Inflammatory macrophage treated with lipopolysaccharide for 4 hours (primary cell): ENCODE measurements at regions not wholly inside any gene's neighbourhood (a gene's known extent, or its start where the extent isn't known, plus 50 kb on each side); places are given as distances from the start of the nearest gene placed in this dataset.
"Not testable (repeated sequence)": the region's sequence is repeated elsewhere in the genome, so short reads cannot be mapped to it uniquely, and the experiment has no call there.

Source experiments
- DNase-seq: peaks from one replicate; pipeline ENCODE4 v3.0.0-alpha.2; 2020

DNA sequence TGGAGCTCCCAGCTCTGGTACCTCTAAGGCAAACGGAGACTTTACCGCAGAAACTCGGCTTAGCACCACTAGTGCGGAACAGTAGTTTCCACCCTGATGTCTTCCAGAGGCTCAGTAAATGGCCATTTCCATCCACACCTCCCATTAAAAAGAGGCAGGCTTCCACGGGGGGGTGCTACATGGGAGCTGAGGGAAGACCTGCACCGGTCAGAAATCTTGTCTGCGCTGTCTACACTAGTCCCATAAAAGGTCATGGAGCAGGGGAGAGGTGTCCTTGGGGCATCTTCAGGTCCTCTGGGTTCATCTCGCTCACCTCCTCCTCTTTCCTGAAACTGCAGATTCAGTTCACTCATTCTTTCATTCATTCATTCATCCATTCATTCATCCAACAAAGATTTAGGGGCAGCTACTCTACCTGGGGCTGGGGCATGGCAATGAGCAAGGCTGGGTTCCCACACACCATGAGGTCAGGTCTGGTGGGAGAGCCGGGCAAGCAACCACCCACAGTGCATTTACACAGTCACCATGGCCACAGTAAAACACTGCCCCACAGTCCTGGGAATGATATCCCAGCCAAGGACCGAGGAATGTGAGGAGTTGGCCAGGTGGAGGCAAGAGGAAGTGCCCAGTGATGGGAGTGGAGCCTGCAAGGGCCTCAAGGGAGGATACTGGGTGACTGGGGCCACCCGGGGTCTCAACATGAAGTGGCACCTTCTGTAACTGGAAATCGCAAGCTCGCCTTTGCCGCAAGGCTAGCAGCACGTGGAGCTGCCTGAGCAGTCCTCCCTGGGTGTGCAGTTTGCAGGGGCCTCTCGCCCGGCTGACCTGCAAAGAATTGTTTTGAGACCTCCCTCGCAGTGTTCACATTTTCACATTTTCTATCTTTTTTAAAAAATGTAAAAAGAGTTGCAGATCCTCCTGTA is 180.2 kb upstream of the RAB6C start:
- no peak for DNase-seq

DNA sequence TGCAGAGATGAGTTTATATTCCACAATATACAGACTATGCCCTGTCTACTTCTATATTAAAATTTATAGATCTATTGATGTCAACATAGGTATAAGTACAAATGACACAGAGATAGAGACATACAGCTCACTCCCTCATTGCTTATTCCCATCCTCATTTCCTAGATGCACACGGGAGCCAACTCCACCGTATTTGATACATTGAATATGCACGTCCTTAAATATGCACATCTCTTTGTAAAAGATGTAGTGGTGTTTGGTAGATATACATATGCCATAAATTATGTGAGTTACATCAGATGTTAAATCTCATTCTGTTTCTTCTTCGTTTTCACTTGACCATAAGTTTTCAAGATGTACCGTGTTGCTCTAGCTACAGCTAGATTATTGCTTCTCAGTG is 179.2 kb upstream of the RAB6C start:
- no peak for DNase-seq

DNA sequence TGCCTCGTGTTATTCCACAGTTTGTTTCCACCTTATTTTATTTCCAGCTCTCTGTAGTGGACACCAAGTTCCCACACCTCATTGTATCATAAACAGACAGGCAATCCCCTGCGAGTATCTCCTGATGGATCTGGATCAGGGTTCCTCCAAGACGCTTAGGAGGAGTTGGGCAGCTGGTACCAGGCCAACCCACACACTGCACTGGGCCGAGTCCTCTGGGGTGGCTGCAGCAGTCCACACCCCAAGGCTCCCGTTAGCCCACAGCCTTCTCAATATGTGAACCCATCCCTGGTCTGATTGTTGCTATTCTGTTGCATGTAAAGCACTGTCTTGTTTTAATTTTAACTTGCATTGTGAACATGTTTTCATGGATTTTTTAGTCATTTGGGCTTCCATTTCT is 178.8 kb upstream of the RAB6C start:
- no peak for DNase-seq

DNA sequence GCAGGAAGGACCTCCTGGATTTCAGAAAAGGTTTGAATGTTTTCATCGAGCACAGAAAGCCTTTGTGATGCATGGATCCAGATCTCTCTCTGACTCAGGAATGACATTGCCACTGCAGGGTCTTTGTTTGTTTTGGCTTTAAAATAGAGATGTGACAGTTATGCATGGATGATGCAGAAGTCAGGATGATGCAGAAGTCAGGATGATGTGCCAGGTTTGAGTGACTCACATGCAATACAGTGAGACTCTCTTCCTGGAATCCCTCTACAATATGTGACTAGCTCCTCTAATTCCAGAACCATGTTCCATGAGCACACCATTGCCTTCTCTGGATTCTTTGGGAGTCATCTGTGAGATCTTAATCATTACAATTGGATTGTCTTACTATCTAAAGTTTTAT is 177.9 kb upstream of the RAB6C start:
- no peak for DNase-seq

DNA sequence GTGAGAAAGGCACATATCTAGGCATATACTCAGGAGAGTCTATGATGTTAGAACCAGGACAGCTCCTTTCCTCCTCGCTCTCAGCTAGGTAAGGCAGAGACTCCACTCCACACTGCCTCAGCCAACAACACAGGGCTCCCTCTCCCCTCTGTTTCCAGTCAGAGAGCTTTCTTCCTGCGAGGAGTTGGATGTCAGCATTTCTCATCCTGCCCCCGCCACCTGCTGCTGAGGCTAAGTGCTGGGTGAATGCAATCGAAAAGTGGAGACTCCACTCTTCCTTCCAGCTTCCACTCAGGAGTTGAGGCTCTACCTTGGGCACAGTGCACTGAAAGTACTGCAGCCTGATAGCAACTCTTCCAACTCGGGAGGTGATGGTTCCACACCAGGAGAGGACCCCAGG is 177.2 kb upstream of the RAB6C start:
- DNase-seq = no peak

DNA sequence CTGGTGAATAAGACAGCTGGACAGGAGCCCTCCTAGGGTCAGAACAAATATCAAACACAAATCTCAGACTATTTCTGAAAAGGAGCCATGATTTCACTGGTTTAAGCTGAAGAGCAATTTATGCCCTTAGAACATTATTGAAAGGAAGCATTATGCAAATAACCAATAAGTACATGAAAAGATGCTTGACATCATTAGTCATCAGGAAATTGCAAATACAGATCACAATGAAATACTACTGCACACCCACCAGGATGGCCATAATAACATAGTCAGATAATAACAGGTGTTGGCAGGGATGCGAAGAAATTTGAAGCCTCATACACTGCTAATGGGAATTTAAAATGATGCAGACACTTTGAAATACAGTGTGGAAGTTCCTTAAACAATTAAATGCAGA is 176.4 kb upstream of the RAB6C start:
- DNase-seq = no peak

DNA sequence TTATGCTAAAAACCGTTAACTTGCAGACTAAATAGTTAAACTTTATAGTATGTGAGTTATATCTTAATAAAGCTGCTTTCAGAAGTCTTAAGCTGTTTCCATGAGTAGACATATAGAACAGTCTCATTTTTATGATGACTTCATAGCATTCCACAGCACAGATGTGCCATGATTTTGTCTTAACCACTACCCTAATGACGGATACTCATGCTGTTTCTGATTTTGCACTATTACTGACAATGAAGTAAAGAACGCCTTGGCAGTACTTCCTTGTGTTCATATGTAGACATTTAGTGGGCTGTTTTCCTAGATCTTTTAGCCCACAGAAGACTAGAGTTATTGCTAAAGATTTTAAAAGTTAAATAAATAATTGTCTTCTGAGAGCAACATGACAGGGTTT is 175.6 kb upstream of the RAB6C start:
- no peak for DNase-seq

DNA sequence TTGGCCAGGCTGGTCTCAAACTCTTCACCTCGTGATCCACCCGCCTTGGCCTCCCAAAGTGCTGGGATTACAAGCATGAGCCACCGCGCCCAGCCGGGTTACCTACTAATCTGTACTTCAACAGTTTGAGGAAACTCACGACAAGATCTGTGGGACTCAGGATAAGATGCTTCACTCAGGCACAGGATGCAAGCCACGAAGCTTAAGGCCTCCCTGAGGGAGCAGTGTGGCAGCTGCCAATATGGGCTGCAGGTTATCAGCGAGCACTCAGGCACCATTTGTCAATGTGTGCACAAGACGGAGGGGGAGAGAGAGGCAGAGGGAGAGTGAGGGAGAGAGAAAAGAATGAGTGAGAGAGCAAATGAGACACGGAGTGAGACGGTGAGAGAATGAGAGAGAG is 173.6 kb upstream of the RAB6C start:
- DNase-seq = no peak

DNA sequence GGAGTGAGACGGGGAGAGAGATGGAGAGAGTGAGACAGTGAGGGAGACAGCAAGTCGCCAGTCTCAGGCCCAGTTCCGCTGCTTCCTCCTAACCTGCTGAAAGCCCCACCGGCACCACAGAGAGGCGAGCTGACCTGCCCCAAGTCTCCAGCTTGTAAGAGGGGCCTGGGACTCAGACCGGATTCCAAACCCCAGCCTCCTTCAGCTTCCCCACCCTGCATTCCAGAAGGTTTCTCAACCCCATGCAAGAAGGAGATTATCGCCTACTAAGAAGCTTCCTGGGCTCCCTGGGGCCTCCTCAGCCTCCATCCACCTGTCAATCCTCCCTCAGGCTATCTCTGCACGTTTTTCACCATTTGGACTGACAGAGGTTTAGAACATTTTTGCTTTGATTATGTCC is 173.1 kb upstream of the RAB6C start:
- DNase-seq = no peak

DNA sequence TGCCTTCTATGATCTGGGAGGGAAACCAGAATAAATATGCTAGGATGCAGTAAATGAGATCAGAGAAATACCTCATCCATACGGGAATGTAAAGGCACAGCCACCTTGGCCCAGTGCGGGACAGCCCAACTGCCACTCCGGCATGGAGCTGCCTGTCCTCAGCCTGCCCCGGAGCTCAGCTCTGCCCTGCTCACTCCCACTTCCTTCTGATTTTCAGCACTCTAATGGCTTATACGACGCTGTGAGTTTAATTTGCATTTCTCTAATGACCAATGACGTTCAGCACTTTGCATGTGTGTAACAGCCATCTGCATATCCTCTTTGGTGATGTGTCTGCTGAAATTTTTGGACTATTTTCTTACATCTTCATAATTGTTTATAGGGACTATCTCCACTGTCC is 172.5 kb upstream of the RAB6C start:
- DNase-seq = no peak

DNA sequence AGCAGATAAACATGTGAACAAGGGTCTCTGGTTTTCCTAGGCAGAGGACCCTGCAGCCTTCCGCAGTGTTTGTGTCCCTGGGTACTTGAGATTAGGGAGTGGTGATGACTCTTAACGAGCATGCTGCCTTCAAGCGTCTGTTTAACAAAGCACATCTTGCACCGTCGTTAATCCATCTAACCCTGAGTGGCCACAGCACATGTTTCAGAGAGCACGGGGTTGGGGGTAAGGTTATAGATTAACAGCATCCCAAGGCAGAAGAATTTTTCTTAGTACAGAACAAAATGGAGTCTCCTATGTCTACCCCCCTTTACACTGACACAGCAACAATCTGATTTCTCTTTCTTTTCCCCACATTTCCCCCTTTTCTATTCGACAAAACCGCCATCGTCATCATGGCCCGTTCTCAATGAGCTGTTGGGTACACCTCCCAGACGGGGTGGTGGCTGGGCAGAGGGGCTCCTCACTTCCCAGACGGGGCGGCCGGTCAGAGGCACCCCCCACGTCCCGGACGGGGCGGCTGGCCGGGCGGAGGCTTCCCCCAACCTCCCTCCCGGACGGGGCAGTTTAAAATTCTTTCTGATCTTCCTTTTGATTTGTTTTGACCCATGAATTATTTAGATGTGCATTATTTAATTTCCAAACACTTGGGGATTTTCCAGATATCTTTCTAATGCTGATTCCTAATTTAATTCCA is 171.7 kb upstream of the RAB6C start:
- DNase-seq = not testable (repeated sequence)

DNA sequence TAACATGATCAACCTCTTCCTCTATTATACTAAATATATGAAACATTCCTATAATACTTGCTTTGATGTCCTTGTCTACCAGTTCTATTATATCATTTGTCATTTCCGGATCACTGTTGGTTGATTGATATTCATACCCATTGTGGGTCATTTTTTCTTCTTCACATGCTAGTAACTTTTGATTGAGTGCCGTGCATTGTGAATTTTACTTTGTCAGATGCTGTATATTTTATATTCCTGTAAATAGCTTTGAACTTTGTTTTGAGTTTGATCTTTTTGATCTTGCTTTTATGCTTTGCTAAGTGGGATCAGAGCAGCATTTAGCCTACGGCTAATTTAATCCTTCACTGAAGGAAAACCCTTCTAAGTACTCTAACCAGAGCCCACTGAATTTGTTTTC is 168.9 kb upstream of the RAB6C start:
- no peak for DNase-seq

DNA sequence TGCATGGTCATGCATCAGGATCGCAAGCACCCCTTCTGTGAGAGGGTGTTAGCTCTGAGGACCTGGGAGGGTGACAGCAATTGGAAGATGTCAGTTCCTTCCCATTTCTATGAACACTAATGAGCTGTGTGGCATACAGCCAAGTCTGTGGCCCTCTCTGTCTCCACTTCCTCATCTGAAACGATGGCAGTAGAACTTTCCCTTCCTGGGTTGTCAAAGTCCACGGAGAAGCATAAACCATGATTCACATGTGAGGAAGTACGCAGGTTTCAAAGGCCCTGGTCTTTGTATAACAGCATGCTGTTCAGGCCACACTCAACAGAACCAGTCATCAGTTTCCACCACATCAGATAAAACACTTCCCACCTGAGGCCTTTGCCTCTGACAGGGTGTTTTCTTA is 167.4 kb upstream of the RAB6C start:
- DNase-seq = peak; percentile 95

DNA sequence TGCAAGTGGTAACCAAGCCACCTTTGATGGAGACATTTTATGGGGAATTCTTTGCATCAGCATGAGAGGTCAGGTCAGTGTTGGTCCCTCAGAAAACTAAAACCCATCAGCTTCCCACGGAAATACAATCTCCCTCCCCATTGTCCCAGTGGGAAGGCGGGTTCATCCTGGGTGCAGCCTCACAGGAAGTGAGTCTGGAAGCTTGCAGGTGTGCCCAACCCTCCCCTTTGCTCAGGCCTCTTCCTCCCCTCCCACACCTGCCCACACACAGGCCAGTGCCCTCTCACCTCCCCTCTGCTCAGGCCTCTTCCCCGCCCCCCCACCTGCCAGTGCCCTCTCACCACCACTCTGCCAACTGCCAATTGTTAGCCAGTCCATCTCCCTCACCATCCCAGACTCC is 166.8 kb upstream of the RAB6C start:
- DNase-seq = no peak

DNA sequence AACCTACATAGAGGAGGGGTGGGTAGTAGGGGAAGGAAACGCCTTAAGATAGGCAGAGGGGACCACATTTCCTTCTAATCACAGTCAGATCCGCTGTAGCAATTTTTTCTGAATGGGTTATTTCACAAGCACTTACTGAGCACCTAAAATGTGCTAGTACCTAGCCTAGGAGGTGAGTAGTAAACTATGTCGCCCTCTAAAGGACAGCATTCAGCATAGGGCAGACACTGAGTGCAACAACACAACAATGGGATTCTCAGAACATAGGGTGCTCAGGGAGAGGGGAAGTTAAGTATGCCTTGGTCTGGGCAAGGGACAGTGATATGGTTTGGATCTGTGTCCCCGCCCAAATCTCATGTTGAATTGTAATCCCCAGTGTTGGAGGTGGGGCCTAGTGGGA is 166.1 kb upstream of the RAB6C start:
- peak; percentile 3 for DNase-seq

DNA sequence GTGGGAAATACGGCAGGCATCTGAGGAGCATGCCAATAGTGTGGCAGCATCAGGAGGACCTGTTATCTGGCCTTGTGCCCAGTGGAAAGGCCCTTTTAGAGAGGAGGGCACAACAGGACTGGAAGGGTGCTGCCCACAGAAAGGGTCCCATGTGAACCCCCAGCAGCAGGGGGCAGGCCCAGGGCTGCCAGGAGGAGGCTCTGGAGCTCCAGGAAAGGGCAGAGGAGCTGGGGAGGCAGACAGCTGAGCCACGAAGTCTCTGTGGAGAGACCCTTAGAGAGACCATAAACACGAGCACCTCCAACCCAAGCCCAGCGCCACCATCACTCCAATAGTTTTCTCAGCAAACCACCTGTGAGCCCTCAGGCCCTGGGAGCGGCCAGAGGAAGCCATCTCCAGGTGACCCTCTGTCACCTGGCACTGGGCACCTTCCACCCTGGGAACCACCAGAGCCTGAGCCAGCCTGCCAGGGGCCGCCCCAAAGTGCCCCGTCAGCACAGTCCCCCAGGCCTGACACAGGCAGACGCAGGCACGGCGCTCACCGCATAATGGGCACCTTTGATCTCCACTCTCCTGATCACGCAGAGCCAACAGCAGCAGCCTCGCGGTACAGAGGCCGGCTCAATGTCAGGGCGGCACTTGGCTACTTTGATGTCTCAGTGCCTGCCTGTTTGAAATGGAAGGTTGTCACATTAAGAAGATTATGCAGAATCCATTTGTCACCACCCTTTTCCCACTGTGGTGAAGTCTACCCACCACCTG is 162.5 kb upstream of the RAB6C start:
- DNase-seq = no peak

DNA sequence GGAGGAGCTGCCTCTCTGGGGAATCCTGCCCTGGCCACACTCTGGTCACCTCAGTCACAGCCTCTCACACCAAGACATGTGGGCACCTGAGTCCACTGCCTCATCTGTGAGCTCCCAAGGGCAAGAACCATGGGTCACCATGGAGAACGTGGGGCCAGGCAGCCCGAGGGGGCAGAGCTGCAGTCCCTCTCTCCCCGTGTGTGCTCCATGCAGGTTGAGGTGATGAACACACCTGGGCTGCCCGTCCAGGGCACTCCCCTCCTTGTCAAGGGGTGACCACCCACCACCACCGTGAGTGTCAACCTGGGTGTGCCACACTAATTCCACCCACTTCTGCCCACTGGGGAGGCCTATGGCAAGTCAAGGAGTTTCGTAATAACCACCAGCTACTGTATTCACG is 159.6 kb upstream of the RAB6C start:
- no peak for DNase-seq

DNA sequence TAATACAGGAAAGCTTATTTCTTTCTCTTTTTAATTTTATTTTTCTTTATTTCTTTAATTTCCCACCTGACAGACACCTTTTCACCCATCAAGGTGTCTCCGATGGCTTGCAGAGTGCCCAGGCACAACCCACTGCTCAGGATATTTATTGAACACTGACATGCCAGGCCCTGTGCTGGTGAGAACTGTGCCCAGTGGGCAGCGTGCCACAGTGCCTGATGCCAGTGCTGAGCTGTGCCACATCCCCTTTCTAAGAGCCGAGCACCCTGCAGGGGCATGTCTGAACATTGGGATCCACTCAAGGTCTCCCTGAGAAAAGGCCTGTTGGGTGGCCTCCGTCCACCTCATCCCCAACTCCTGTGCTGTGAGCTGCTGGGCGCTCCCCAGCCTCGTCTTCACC is 158.6 kb upstream of the RAB6C start:
- no peak for DNase-seq

DNA sequence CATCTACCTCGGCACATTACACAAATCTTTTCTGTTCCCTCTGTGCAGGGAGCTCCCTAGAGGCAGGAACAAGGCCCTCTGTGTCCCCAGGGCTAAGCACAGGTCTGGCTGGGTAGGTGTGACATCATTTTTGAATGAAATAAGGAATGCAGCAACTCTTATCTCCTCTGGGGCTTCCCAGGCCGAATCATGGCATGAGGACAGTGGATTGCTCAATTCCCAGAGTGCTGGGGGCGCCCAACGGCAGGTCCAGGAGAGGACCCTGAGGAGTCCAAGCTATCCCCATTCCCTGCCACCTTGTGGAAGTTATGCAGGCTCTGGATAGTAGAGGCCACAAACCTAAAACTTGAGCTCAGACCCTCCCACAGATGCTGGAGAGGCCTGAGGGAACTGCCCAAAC is 158.0 kb upstream of the RAB6C start:
- no peak for DNase-seq

DNA sequence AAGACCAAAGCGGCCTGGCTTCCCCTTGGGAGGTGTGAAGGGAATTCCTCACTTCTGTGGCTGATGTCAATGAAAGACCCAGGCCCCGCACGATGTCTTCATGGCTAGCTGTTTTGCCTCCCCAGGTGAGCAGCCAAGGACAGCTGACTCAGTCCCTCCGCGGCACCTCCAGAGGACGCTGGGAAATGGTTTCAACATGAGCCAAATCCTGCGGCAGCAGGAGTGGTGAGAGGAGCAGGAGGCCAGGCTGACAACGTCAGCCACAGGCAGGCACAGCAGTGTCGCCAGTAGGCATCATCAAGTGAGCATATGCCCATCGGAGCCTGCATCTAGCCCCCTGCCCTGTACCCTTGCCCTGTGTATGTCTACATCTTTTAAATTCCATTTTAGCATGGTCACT is 156.4 kb upstream of the RAB6C start:
- no peak for DNase-seq

DNA sequence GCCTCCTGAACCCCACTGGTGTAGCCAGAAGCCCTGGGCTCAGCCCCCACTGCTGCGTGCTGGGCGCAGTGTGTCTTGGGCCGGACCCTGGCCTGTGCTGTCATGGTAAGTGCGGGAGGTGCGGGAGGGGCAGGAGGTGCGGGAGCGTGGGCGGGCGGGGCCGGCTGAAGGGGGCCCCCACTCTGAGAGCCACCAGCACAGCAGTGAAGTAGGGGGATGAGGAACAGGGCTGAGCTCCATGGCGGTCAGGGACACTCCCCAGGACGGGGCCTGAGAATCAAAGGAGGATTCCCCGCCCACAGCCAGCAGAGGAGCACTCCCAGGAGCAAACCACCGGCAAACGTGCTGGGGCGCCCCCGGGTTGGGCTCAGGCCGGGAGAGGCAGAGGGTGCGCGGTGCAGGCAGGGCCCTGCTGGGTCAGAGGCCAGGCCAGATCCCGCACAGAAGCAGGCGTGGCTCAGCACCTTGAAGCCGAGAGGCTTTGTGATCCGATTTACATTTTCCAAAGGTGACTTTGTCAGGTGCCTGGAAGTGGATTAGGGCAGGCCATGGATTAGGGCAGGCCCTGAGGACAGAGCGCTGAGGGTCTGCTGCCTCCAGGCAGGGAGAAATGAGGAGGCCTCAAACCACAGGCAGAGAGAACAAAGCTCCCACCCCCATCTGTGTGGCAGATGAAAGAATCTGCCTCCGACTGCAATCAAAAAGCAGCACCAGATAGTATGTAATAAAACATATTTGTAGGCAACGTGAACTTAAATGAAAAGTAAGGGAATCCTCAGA is 152.0 kb upstream of the RAB6C start:
- DNase-seq = no peak

DNA sequence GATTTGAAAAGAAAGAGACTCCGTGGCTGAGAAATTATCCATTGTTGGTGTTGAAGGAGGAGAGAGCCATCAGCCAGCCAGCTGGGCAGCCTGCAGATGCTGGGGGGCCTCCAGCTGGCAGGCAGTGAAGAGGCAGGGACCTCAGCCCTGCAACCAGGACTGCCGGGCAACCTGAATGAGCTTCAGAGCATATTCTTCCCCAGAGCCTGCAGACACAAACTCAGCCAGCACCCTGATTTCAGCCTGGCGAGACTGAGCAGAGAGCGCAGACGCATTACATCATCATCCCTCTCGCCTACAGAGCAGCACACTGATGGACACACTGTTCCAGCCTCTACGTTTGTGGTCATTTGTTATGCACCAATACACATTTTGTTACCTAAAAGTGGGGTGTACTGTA is 150.7 kb upstream of the RAB6C start:
- DNase-seq = no peak

DNA sequence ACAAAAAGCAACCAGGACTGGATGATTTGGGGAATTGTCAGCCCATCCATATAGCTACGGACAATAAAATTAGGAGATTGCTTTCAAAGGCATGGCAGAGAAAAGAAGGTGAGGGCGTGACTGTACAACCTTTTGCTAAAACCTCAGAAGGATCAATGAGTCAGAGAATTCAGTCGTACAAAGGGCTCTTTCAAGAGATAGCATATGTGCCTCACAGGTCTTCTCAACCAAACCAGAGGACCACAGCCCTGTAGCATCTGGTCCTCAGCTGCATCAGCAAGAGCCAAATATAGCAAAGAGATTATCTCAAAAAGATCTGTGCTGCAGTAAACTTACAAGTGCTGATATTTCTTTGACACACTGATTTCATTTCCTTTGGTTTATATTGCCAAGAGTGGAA is 149.9 kb upstream of the RAB6C start:
- DNase-seq = no peak
